A549 (cell line): ENCODE measurements at regions not wholly inside any gene's neighbourhood (a gene's known extent, or its start where the extent isn't known, plus 50 kb on each side); places are given as distances from the start of the nearest gene placed in this dataset.
A peak's percentile ranks its signal among the peaks of the same experiment; 100 is the strongest.
"Not testable (repeated sequence)": the region's sequence is repeated elsewhere in the genome, so short reads cannot be mapped to it uniquely, and the experiment has no call there.

Experiments
- ATAC-seq, 2 experiments: fragments of 200-7000 bp in 1 of 2; fragments of >200 bp in 1 of 2; cut with Nextera tagmentation in 1 of 2; cut with Tn5 transposase in 1 of 2; 3 replicates each; pipeline versions ENCODE4 v1.8.0 to v1.9.1; 2018 to 2020; ENCODE audit warnings: mild to moderate bottlenecking in 1 of 2, moderate library complexity in 1 of 2
- CTCF ChIA-PET: fragments of 300-600 bp; sonication (Branson Sonifier 250); formaldehyde crosslinking; extraction: SDS; loops from one replicate; lab custom pipeline; 2021; ENCODE audit warnings: antibody characterized with exemption, inconsistent platforms; lab: Yijun Ruan, JAX
- POLR2A ChIA-PET: fragments of 350-600 bp; formaldehyde crosslinking; extraction: SDS; loops from one replicate; lab custom pipeline; 2021; ENCODE audit warnings: antibody characterized with exemption, inconsistent platforms; lab: Yijun Ruan, JAX
- DNase-seq, 2 experiments: peaks; one replicate each; pipeline versions ENCODE4 v3.0.0 to v3.0.0-alpha.2; 2011 to 2016; ENCODE audit warnings: low read depth in 1 of 2, low spot score in 1 of 2
- FAIRE-seq: peaks from 2 replicates; lab custom pipeline; 2011; peaks lifted over from hg19 to GRCh38; lab: Jason Lieb, UNC
- H3K27ac ChIP-seq, 2 experiments: fragments of >200 bp; sonication (Bioruptor Twin); formaldehyde crosslinking; 3 replicates each; pipeline ENCODE4 v1.5.1; 2016 to 2017
- H3K4me1 ChIP-seq: fragments of >200 bp; sonication (Bioruptor Twin); formaldehyde crosslinking; 3 replicates; pipeline ENCODE4 v1.6.1; 2016
- H3K4me2 ChIP-seq: fragments of >200 bp; sonication (Bioruptor Twin); formaldehyde crosslinking; 3 replicates; pipeline ENCODE4 v1.6.1; 2016
- H3K4me3 ChIP-seq: fragments of >200 bp; sonication (Bioruptor Twin); formaldehyde crosslinking; 3 replicates; pipeline ENCODE4 v1.5.1; 2016
- H3K9me3 ChIP-seq: fragments of >200 bp; sonication (Bioruptor Twin); formaldehyde crosslinking; 3 replicates; pipeline ENCODE4 v1.6.1; 2016
- BCL3 ChIP-seq: fragments of >200 bp; sonication (Bioruptor Twin); formaldehyde crosslinking; IDR thresholded peaks from 3 replicates; pipeline ENCODE4 v1.6.1; 2016
- BHLHE40 ChIP-seq: IDR thresholded peaks from 2 replicates; pipeline ENCODE4 v1.6.1; 2012; ENCODE audit warnings: low read depth, low read length, inconsistent platforms
- CEBPB ChIP-seq, 2 experiments: fragments of >200 bp in 1 of 2; sonication (Bioruptor Twin) in 1 of 2; formaldehyde crosslinking in 1 of 2; IDR thresholded peaks; 2 replicates each; pipeline ENCODE4 v1.6.1; 2012 to 2016
- CHD2 ChIP-seq: fragments of 150-350 bp; IDR thresholded peaks from 2 replicates; pipeline ENCODE4 v1.6.1; 2014; ENCODE audit warnings: low read length; ENCODE audit not compliant: partially characterized antibody
- CHD4 ChIP-seq: fragments of 200-600 bp; sonication (generic); IDR thresholded peaks from 2 replicates; pipeline ENCODE4 v1.6.1; 2016; ENCODE audit warnings: antibody characterized with exemption, mild to moderate bottlenecking, borderline replicate concordance
- EHF ChIP-seq: fragments of 250-450 bp; sonication (Bioruptor Pico); IDR thresholded peaks from 2 replicates; pipeline ENCODE4 v1.5.0; 2020; ENCODE audit warnings: mild to moderate bottlenecking
- HDAC2 ChIP-seq: fragments of 200-600 bp; sonication (generic); IDR thresholded peaks from 2 replicates; pipeline ENCODE4 v1.6.1; 2016
- HOXB13 ChIP-seq: fragments of 250-450 bp; sonication (Bioruptor Pico); IDR thresholded peaks from 2 replicates; pipeline ENCODE4 v1.5.0; 2020; ENCODE audit warnings: low read depth, mild to moderate bottlenecking, moderate library complexity
- JUNB ChIP-seq: fragments of >200 bp; sonication (Bioruptor Twin); formaldehyde crosslinking; IDR thresholded peaks from 2 replicates; pipeline ENCODE4 v1.6.1; 2016
- MAX ChIP-seq: IDR thresholded peaks from 2 replicates; pipeline ENCODE4 v1.6.1; 2012
- MAZ ChIP-seq: fragments of 150-350 bp; IDR thresholded peaks from 2 replicates; pipeline ENCODE4 v1.6.1; 2014; ENCODE audit warnings: antibody characterized with exemption, low read depth, low read length, borderline replicate concordance
- NR3C1 ChIP-seq: fragments of >200 bp; sonication (Bioruptor Twin); formaldehyde crosslinking; IDR thresholded peaks from 3 replicates; pipeline ENCODE4 v1.6.1; 2017
- POLR2A ChIP-seq: IDR thresholded peaks from 2 replicates; pipeline ENCODE4 v1.6.1; 2012; ENCODE audit warnings: mild to moderate bottlenecking, low read length
- RARB ChIP-seq: fragments of 250-450 bp; sonication (Bioruptor Pico); IDR thresholded peaks from 2 replicates; pipeline ENCODE4 v1.8.0; 2021; ENCODE audit warnings: mild to moderate bottlenecking, moderate library complexity
- RFX5 ChIP-seq: fragments of 450-650 bp; IDR thresholded peaks from 2 replicates; pipeline ENCODE4 v1.7.1; 2014; ENCODE audit warnings: antibody characterized with exemption, mild to moderate bottlenecking, moderate library complexity
- SMC3 ChIP-seq: fragments of >200 bp; sonication (Bioruptor Twin); formaldehyde crosslinking; IDR thresholded peaks from 3 replicates; pipeline ENCODE4 v1.6.1; 2018; ENCODE audit warnings: inconsistent platforms
- SREBF2 ChIP-seq: fragments of 450-650 bp; IDR thresholded peaks from 2 replicates; pipeline ENCODE4 v1.6.1; 2014; ENCODE audit warnings: mild to moderate bottlenecking, moderate library complexity
- WGBS: methylation state at CpG from one replicate; pipeline ENCODE4 v1.1.6; 2017; ENCODE audit errors: missing lambda C conversion rate; 5-methylcytosine and 5-hydroxymethylcytosine counted together

- Histone ChIP-seq H3K4me2 (no peak overlapping the region), H3K27ac (no peak overlapping the region), H3K4me1 (peaks cover 10% of the 10 kb centered on the region), H3K9me3 (no peaks in the 10 kb centered on the region), H3K4me3 (no peak overlapping the region)
- ChIA-PET POLR2A (no interaction called here), CTCF (no interaction called here)
- no peak for FAIRE-seq
- ATAC-seq = no peak
- TF ChIP-seq CEBPB (IDR thresholded peaks at IDR 0.05) = peak in 1 of 2 experiments; percentile 14; a peak in 1 of 4 replicates
- no peak for TF ChIP-seq HOXB13
- TF ChIP-seq, all 56 proteins: peak for 1
- 79% methylated on average over 5 of the region's 5 CpGs for WGBS
- no peak for DNase-seq
These were observed 220.8 kb upstream of the CAND1 start for GRCh38 chr12:67048371-67048770.

- ATAC-seq, DNase-seq, H3K9me3 ChIP-seq, POLR2A ChIA-PET, FAIRE-seq, H3K4me3 ChIP-seq, H3K27ac ChIP-seq, H3K4me2 ChIP-seq: not testable (repeated sequence)
- CTCF ChIA-PET = interaction anchor here (1.5 kb wide), 1 partner anchor 20 kb away, joined by 4 read pairs; no protein-coding TSS in a partner anchor
- peaks cover 11% of the 10 kb centered on the region for H3K4me1 ChIP-seq
- 69% methylated on average over 4 of the region's 4 CpGs for WGBS
These were observed 220.0 kb upstream of the CAND1 start for GRCh38 chr12:67049199-67049598.

GRCh38 chr12:67052981-67053380, 216.2 kb upstream of the CAND1 start:
- TF ChIP-seq BHLHE40 (no peak), BCL3 (no peak)
- TF ChIP-seq, all 56 proteins: peak for 0
- ChIA-PET POLR2A (no interaction called here), CTCF (interaction anchor here (1.0 to 1.8 kb wide), 2 partner anchors 16 to 18 kb away, joined by 3 to 4 read pairs; no protein-coding TSS in a partner anchor)
- no peak overlapping the region for H3K4me3 ChIP-seq
- FAIRE-seq (no peak), ATAC-seq (peak in 1 of 2 experiments; percentile 49; a peak in 2 of 6 replicates), DNase-seq (no peak)
- no peaks in the 10 kb centered on the region for H3K9me3 ChIP-seq
- peaks cover 11% of the 10 kb centered on the region for H3K4me1 ChIP-seq
- H3K4me2 ChIP-seq = peak overlapping the region; percentile 33
- no peak overlapping the region for H3K27ac ChIP-seq

- ATAC-seq (no peak), DNase-seq (no peak), FAIRE-seq (no peak)
- CTCF ChIA-PET = interaction anchor here (1.1 kb wide), 1 partner anchor 13 kb away, joined by 3 read pairs; no protein-coding TSS in a partner anchor
- no peaks in the 10 kb centered on the region for H3K9me3 ChIP-seq
- H3K4me1 ChIP-seq = peaks cover 11% of the 10 kb centered on the region
- TF ChIP-seq NR3C1 = no peak
- no peak for TF ChIP-seq POLR2A
- no peak for TF ChIP-seq SMC3
- no peak for TF ChIP-seq CHD2
- TF ChIP-seq SREBF2 = no peak
- no peak for TF ChIP-seq CHD4
- no peak for TF ChIP-seq RFX5
- no peak for TF ChIP-seq RARB (CRISPR knock-in tag)
- no peak for TF ChIP-seq MAZ
- no peak for TF ChIP-seq CEBPB (IDR thresholded peaks at IDR 0.05)
- TF ChIP-seq EHF = no peak
- no peak overlapping the region for H3K4me2 ChIP-seq
- POLR2A ChIA-PET = no interaction called here
- no peak overlapping the region for H3K27ac ChIP-seq
- no peak overlapping the region for H3K4me3 ChIP-seq
These were observed 212.8 kb upstream of the CAND1 start for GRCh38 chr12:67056329-67056728.

- no peaks in the 10 kb centered on the region for H3K9me3 ChIP-seq
- CTCF ChIA-PET = no interaction called here
- no peak for ATAC-seq
These were observed 212.1 kb upstream of the CAND1 start for GRCh38 chr12:67057072-67057471.

More at GRCh38 chr12:67057072-67057471, 212.1 kb upstream of the CAND1 start:
- WGBS = 77% methylated on average over 5 of the region's 5 CpGs
- Histone ChIP-seq H3K4me2 (no peak overlapping the region), H3K4me1 (peaks cover 11% of the 10 kb centered on the region), H3K27ac (no peak overlapping the region), H3K4me3 (no peak overlapping the region)
- POLR2A ChIA-PET = no interaction called here
- TF ChIP-seq HDAC2 (no peak), HOXB13 (no peak), MAX (no peak), JUNB (no peak)
- DNase-seq (no peak), FAIRE-seq (no peak)
